Uterus (tissue), 3 donors: ENCODE measurements at regions not wholly inside any gene's neighbourhood (a gene's known extent, or its start where the extent isn't known, plus 50 kb on each side); places are given as distances from the start of the nearest gene placed in this dataset.

Source experiments
- DNase-seq, 2 donors: peaks; one replicate each; pipeline ENCODE4 v3.0.0-alpha.2; 2019 to 2020
- H3K27ac ChIP-seq, 2 donors: fragments of 200-600 bp; sonication (generic); 1 replicate in 1 of 2; 2 replicates in 1 of 2; pipeline ENCODE4 v1.5.1; 2016 to 2018
- H3K27me3 ChIP-seq, 2 donors: fragments of 200-600 bp; sonication (generic); one replicate each; pipeline ENCODE4 v1.5.1; 2018 to 2019; ENCODE audit warnings: control low read depth in 1 of 2
- H3K36me3 ChIP-seq, 2 donors: fragments of 200-600 bp; sonication (generic); one replicate each; pipeline ENCODE4 v1.5.1; 2019; ENCODE audit warnings: control low read depth in 1 of 2
- H3K4me1 ChIP-seq, 2 donors: fragments of 200-600 bp; sonication (generic); one replicate each; pipeline ENCODE4 v1.5.1; 2018 to 2019; ENCODE audit warnings: control low read depth in 1 of 2
- H3K4me3 ChIP-seq, 2 donors: fragments of 200-600 bp; sonication (generic); 1 replicate in 1 of 2; 2 replicates in 1 of 2; pipeline ENCODE4 v1.5.1; 2018 to 2019; ENCODE audit warnings: mild to moderate bottlenecking in 1 of 2
- H3K9me3 ChIP-seq, 2 donors: fragments of 200-600 bp; sonication (generic); one replicate each; pipeline ENCODE4 v1.5.1; 2019; ENCODE audit warnings: control low read depth in 1 of 2
- CTCF ChIP-seq, 4 experiments: fragments of 200-600 bp in 2 of 4; fragments of 450-650 bp in 2 of 4; sonication (generic) in 2 of 4; IDR thresholded peaks; one replicate each; pipeline ENCODE4 v1.5.1; 2016 to 2019; ENCODE audit warnings: antibody characterized with exemption in 4 of 4, mild to moderate bottlenecking in 2 of 4, moderate library complexity in 1 of 4
- POLR2A ChIP-seq, 2 donors: fragments of 450-650 bp; IDR thresholded peaks; one replicate each; pipeline ENCODE4 v1.6.1; 2016; ENCODE audit warnings: antibody characterized with exemption in 2 of 2, mild to moderate bottlenecking in 1 of 2, moderate library complexity in 1 of 2
- intact Hi-C: fragments of 100-400 bp; cut with DNase I; formaldehyde crosslinking; loops from one replicate; pipeline ENCODE4 v1.15.1; 2023; ENCODE audit warnings: low total_unique reads
- donor health status: DM: yes; HTN: yes; CAD: no.

GRCh38 chr7:16063221-16063620 lies 358.1 kb downstream of the CRPPA start:
- H3K36me3 ChIP-seq: no peaks in the 10 kb centered on the region

GRCh38 chr7:16062269-16062668 lies 359.1 kb downstream of the CRPPA start:
- intact Hi-C loops: no loop called here
- H3K27ac ChIP-seq: no peak overlapping the region

More at GRCh38 chr7:16063221-16063620, 358.1 kb downstream of the CRPPA start:
- intact Hi-C loops: no loop called here
- Histone ChIP-seq H3K27me3 (no peaks in the 10 kb centered on the region), H3K4me1 (no peaks in the 10 kb centered on the region), H3K27ac (no peak overlapping the region), H3K9me3 (no peaks in the 10 kb centered on the region), H3K4me3 (no peak overlapping the region)
- TF ChIP-seq CTCF (IDR thresholded peaks at IDR 0.05) (no peak), POLR2A (IDR thresholded peaks at IDR 0.05) (no peak)
- DNase-seq: no peak

GRCh38 chr7:16061630-16062029 lies 359.7 kb downstream of the CRPPA start:
- intact Hi-C loops: no loop called here
- TF ChIP-seq CTCF (IDR thresholded peaks at IDR 0.05): no peak
- no peak for TF ChIP-seq POLR2A (IDR thresholded peaks at IDR 0.05)
- Histone ChIP-seq H3K27ac (no peak overlapping the region), H3K9me3 (no peaks in the 10 kb centered on the region), H3K36me3 (no peaks in the 10 kb centered on the region), H3K27me3 (no peaks in the 10 kb centered on the region), H3K4me3 (no peak overlapping the region), H3K4me1 (no peaks in the 10 kb centered on the region)
- no peak for DNase-seq

More at GRCh38 chr7:16062269-16062668, 359.1 kb downstream of the CRPPA start:
- Histone ChIP-seq H3K36me3 (no peaks in the 10 kb centered on the region), H3K27me3 (no peaks in the 10 kb centered on the region), H3K4me3 (no peak overlapping the region), H3K4me1 (no peaks in the 10 kb centered on the region), H3K9me3 (no peaks in the 10 kb centered on the region)
- DNase-seq: no peak
- TF ChIP-seq POLR2A (IDR thresholded peaks at IDR 0.05): no peak
- TF ChIP-seq CTCF (IDR thresholded peaks at IDR 0.05): no peak

- Histone ChIP-seq H3K36me3 (no peaks in the 10 kb centered on the region), H3K27me3 (no peaks in the 10 kb centered on the region), H3K4me1 (no peaks in the 10 kb centered on the region), H3K4me3 (no peak overlapping the region), H3K9me3 (no peaks in the 10 kb centered on the region), H3K27ac (no peak overlapping the region)
- DNase-seq: no peak
- intact Hi-C loops: no loop called here
- TF ChIP-seq POLR2A (IDR thresholded peaks at IDR 0.05) (no peak), CTCF (IDR thresholded peaks at IDR 0.05) (no peak)
Measured at GRCh38 chr7:16061011-16061410, 360.3 kb downstream of the CRPPA start.

- Histone ChIP-seq H3K4me3 (no peak overlapping the region), H3K27ac (no peak overlapping the region), H3K9me3 (no peaks in the 10 kb centered on the region), H3K36me3 (no peaks in the 10 kb centered on the region), H3K4me1 (no peaks in the 10 kb centered on the region), H3K27me3 (no peaks in the 10 kb centered on the region)
- TF ChIP-seq POLR2A (IDR thresholded peaks at IDR 0.05) (no peak), CTCF (IDR thresholded peaks at IDR 0.05) (no peak)
- no peak for DNase-seq
- intact Hi-C loops: no loop called here
Measured at GRCh38 chr7:16060502-16060901, 360.8 kb downstream of the CRPPA start.
